ENCODE measurements at regions not wholly inside any gene's neighbourhood (a gene's known extent, or its start where the extent isn't known, plus 50 kb on each side); places are given as distances from the start of the nearest gene placed in this dataset.

DNA sequence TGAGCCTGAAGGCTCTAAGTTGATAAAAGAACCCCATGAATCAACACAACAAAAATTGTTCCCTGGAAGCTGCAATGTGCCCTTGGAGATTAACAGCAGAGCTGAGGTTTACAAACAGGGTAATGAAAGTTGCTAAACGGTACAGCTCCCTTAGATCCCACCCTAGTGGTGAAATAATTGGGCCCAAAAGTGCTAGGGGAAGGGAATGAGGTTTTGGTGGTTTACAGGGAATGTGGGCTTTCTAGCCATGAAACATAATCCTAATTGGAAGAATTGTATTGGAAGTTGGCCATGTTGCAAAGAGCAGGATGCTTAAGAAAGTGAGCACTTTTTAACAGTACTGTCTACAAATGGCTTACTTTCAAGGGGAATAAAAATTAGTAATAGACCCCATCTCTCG lies 180.2 kb upstream of the SMIM21 start:
- DNase-seq (ENCODE audit: low spot score): no peak

GRCh38 chr18:75592527-75592926 lies 165.0 kb upstream of the SMIM21 start:
- no peak for DNase-seq (ENCODE audit: low spot score)
- TF ChIP-seq CTCF (IDR thresholded peaks at IDR 0.05; ENCODE audit: extremely low read depth, missing control alignments): no peak

More for the DNA sequence above, 180.2 kb upstream of the SMIM21 start:
- no peak for TF ChIP-seq CTCF (IDR thresholded peaks at IDR 0.05; ENCODE audit: extremely low read depth, missing control alignments)

DNA sequence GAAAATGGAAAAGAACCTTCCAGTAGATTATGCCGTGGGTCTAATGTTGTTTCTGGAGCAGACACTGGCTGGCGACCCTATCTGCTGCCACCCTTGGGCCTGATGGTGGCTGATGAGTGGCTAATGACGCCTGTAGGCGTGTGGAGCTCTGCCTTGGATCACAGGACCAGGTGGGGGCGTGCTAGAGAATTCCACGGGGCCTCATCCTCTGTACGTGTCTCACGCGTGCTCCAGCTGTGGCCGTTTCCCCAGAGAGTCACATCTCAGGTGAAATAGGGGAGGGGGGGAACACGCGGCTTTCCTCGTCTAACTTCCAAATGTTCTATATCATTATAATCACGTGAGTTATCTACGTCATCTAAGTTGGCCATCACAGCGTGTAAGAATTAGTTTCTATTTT lies 160.9 kb upstream of the SMIM21 start:
- no peak for DNase-seq (ENCODE audit: low spot score)
- no peak for TF ChIP-seq CTCF (IDR thresholded peaks at IDR 0.05; ENCODE audit: extremely low read depth, missing control alignments)

DNA sequence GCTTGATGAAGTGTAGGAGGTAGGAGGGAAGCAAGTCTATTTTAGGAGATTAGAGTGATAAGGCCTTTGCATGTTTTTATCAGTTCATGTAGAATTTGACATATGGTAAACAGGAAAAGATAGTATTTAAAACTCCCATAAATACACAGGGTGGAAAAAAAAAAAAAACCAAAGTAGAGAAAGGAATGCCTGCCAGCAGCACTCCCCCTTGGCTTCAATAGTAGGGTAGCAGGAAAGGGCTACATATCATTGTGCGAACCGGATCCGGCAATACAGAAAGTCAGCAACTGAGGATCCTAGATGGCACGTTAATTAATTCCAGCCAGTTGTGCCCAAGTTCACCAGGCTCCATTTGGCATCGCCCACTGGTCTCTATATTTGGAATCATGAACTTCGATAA lies 159.6 kb upstream of the SMIM21 start:
- DNase-seq (ENCODE audit: low spot score): no peak

DNA sequence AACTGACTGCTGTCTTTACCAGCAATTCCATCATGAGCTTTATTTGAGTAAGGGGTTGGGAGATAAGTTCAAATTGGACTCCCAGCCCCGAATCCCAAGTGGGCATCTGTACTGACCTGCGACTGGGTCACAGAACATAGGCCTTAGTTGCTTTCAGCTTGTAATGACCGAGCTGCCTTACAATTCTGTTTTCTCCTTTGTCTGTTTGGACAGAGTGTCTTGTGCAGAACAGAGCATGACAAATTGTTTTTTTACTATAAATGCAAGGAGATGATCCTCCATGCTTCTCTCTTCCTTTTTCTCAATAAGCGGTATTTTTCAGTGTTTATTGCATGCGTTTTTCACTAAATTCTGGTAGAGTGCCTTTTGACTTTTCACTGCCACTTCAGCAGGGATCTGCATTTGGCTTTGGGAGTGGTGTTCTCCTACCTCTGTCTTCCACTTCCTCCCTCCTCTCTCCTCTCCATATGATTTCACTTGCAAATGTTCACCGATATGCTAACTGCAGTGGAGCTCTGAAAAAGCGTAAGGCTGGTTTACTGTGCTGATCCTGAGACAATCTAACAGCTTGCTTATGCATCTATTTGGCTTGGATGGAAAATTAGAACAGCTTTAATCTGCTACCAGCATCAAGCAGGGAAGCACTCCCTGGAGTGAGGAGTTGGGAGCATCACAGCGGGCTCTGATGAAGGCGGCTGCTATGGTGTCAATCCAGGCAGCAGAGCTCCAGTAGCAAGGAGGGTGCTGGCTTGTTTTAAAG lies 158.8 kb upstream of the SMIM21 start:
- TF ChIP-seq CTCF (IDR thresholded peaks at IDR 0.05; ENCODE audit: extremely low read depth, missing control alignments): no peak
- no peak for DNase-seq (ENCODE audit: low spot score)

More for the DNA sequence above, 159.6 kb upstream of the SMIM21 start:
- no peak for TF ChIP-seq CTCF (IDR thresholded peaks at IDR 0.05; ENCODE audit: extremely low read depth, missing control alignments)

DNA sequence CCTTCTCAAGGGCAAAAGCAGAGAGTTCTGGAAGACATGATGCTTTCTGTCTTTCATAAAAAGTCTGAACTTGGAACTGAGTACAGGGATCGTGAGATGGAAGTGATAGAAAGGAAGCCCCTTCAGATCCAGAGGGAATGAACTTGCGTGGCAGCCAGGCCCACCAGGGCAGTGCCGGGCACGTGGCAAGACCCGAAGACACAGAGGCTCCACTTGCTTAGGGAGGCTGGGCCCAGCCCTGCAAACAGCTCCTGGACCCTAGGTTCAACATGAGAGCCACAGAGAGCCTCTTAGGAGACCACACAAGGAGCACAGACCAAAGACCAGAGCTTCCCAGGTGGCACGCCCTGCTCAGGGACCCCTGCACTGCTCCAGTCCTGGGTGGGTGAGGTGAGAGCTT lies 155.4 kb upstream of the SMIM21 start:
- no peak for DNase-seq (ENCODE audit: low spot score)
- TF ChIP-seq CTCF (IDR thresholded peaks at IDR 0.05; ENCODE audit: extremely low read depth, missing control alignments): no peak

DNA sequence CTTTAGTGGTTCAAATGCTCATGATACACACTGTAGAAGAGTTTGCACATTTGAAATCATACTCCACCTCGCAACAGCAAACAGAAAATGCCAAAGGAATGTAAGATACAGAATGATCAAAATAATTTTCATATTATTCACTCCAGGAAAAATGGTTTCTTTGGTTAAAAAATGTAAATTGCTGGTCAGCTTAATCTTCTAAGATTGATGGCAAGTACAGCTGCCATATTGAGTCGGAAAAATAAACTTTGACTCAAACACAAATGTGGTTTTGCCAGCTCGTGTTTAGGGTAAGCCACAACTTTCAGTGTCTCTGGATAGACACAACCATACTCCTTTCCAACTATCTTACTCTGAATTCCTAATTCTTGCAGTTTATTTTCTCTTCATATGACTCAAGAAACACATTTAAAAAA lies 154.9 kb upstream of the SMIM21 start:
- no peak for DNase-seq (ENCODE audit: low spot score)
- no peak for TF ChIP-seq CTCF (IDR thresholded peaks at IDR 0.05; ENCODE audit: extremely low read depth, missing control alignments)

Data from GM20000 (cell line).